Ascending aorta (tissue), 2 donors: ENCODE measurements at regions not wholly inside any gene's neighbourhood (a gene's known extent, or its start where the extent isn't known, plus 50 kb on each side); places are given as distances from the start of the nearest gene placed in this dataset.

Experiments
- DNase-seq, 2 donors: peaks; one replicate each; pipeline ENCODE4 v3.0.0-alpha.2; 2019; ENCODE audit warnings: low spot score in 2 of 2
- H3K27ac ChIP-seq, 2 donors: fragments of 200-600 bp; sonication (generic); one replicate each; pipeline ENCODE4 v1.5.1; 2016 to 2017; ENCODE audit warnings: mild to moderate bottlenecking in 1 of 2
- H3K27me3 ChIP-seq: fragments of 200-600 bp; sonication (generic); one replicate; pipeline ENCODE4 v1.5.1; 2017
- H3K36me3 ChIP-seq, 2 donors: fragments of 200-600 bp; sonication (generic); one replicate each; pipeline ENCODE4 v1.5.1; 2016
- H3K4me1 ChIP-seq, 2 donors: fragments of 200-600 bp; sonication (generic); one replicate each; pipeline ENCODE4 v1.5.1; 2016 to 2017; ENCODE audit warnings: mild to moderate bottlenecking in 1 of 2
- H3K4me3 ChIP-seq, 2 donors: fragments of 200-600 bp; sonication (generic); one replicate each; pipeline ENCODE4 v1.5.1; 2016 to 2017; ENCODE audit warnings: mild to moderate bottlenecking in 1 of 2
- H3K9me3 ChIP-seq, 2 donors: fragments of 200-600 bp; sonication (generic); one replicate each; pipeline ENCODE4 v1.5.1; 2016
- CTCF ChIP-seq, 3 experiments: fragments of 200-600 bp in 2 of 3; fragments of 450-650 bp in 1 of 3; sonication (generic) in 2 of 3; IDR thresholded peaks; one replicate each; pipeline ENCODE4 v1.5.1; 2016 to 2019; ENCODE audit warnings: antibody characterized with exemption in 3 of 3, mild to moderate bottlenecking in 1 of 3, moderate library complexity in 1 of 3
- intact Hi-C: fragments of 100-400 bp; cut with DNase I; formaldehyde crosslinking; loops from one replicate; pipeline ENCODE4 v1.15.1; 2023

DNA sequence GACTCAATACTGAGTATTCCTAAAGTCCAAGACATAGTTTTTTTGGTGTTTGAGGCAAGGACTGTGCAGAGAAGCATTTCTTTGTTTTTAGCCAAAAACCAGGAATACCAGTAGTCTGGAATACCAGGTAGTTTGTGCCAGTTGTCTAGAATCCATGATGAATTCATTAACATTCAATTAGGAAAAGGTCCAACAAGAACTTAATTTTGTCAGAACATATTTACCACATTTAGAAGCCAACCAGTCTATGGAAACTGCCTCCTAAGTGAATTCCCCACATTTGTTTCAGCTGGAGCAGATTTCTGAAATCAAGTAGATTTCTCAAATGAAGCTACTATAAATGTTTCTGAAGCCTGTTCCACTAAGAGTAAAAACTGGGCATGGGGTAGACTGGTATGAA is 1584.8 kb upstream of the ADGRL3 start:
- Histone ChIP-seq H3K36me3 (no peaks in the 10 kb centered on the region), H3K9me3 (no peaks in the 10 kb centered on the region), H3K4me1 (peaks cover 4% of the 10 kb centered on the region in 2 donors), H3K4me3 (no peak overlapping the region), H3K27me3 (no peaks in the 10 kb centered on the region), H3K27ac (no peak overlapping the region)
- intact Hi-C loops = no loop called here
- DNase-seq = no peak
- TF ChIP-seq CTCF (IDR thresholded peaks at IDR 0.05) = no peak

DNA sequence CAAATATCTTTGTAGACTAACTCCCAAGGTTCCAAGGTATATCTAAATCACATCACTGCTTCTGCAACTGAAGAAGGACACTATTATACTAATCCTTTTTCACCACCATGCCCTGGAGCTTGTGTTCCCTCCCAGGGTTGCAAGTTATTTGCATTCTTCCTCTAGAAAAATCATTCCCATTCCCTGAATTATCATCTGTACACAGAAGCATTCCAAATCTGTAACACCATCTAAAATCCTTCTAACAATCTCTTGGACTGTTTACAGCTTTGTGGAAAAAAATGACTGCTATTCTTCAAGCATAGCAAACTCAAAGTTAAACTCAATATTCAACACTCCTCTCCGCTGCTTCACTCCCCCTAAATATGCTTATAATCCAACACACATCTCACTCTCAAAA is 1570.8 kb upstream of the ADGRL3 start:
- no peak overlapping the region for H3K27ac ChIP-seq
- no peak for DNase-seq
- H3K4me3 ChIP-seq = no peak overlapping the region
- no peaks in the 10 kb centered on the region for H3K27me3 ChIP-seq
- H3K9me3 ChIP-seq = no peaks in the 10 kb centered on the region
- H3K36me3 ChIP-seq = no peaks in the 10 kb centered on the region
- no peaks in the 10 kb centered on the region for H3K4me1 ChIP-seq
- intact Hi-C loops = no loop called here
- no peak for TF ChIP-seq CTCF (IDR thresholded peaks at IDR 0.05)

DNA sequence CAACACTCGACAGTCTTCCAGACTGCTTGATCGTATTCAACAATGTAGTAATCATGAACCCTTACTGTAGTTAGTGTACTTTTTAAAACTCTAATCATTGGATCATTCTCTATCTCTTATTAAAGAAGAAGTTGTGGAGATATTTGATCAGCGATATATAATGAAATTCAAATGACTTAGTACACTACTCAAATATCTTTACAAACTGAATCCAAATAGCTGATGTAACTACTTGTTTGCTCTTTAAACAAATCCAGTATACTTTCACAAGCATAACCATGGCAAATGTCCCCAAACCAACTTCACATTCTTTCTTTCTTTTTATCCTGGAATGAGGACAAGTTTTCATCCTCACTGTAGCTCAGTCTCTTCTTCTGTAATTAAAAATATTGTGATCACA is 1569.9 kb upstream of the ADGRL3 start:
- no peak overlapping the region for H3K27ac ChIP-seq
- no peak for TF ChIP-seq CTCF (IDR thresholded peaks at IDR 0.05)
- no peak overlapping the region for H3K4me3 ChIP-seq
- DNase-seq = no peak
- no peaks in the 10 kb centered on the region for H3K27me3 ChIP-seq
- H3K36me3 ChIP-seq = no peaks in the 10 kb centered on the region
- intact Hi-C loops = no loop called here
- H3K4me1 ChIP-seq = no peaks in the 10 kb centered on the region
- no peaks in the 10 kb centered on the region for H3K9me3 ChIP-seq

- H3K4me3 ChIP-seq = no peak overlapping the region
- DNase-seq = no peak
- TF ChIP-seq CTCF (IDR thresholded peaks at IDR 0.05) = no peak
- H3K27me3 ChIP-seq = no peaks in the 10 kb centered on the region
- no peaks in the 10 kb centered on the region for H3K9me3 ChIP-seq
- no peaks in the 10 kb centered on the region for H3K36me3 ChIP-seq
- H3K4me1 ChIP-seq = no peaks in the 10 kb centered on the region
- H3K27ac ChIP-seq = no peak overlapping the region
- intact Hi-C loops = no loop called here
These were observed 1569.2 kb upstream of the ADGRL3 start for GRCh38 chr4:59630922-59631321.

- DNase-seq = no peak
- Histone ChIP-seq H3K27ac (no peak overlapping the region), H3K9me3 (no peaks in the 10 kb centered on the region), H3K4me3 (no peak overlapping the region), H3K4me1 (no peaks in the 10 kb centered on the region), H3K36me3 (no peaks in the 10 kb centered on the region), H3K27me3 (no peaks in the 10 kb centered on the region)
- intact Hi-C loops = no loop called here
- no peak for TF ChIP-seq CTCF (IDR thresholded peaks at IDR 0.05)
These were observed 1562.5 kb upstream of the ADGRL3 start for GRCh38 chr4:59637596-59637995.

GRCh38 chr4:59643682-59644081 is 1556.4 kb upstream of the ADGRL3 start:
- Histone ChIP-seq H3K36me3 (no peaks in the 10 kb centered on the region), H3K4me3 (no peak overlapping the region), H3K9me3 (no peaks in the 10 kb centered on the region), H3K4me1 (no peaks in the 10 kb centered on the region), H3K27me3 (no peaks in the 10 kb centered on the region), H3K27ac (no peak overlapping the region)
- no peak for DNase-seq
- no peak for TF ChIP-seq CTCF (IDR thresholded peaks at IDR 0.05)
- intact Hi-C loops = no loop called here
